ENCODE measurements at regions not wholly inside any gene's neighbourhood (a gene's known extent, or its start where the extent isn't known, plus 50 kb on each side); places are given as distances from the start of the nearest gene placed in this dataset.

DNA sequence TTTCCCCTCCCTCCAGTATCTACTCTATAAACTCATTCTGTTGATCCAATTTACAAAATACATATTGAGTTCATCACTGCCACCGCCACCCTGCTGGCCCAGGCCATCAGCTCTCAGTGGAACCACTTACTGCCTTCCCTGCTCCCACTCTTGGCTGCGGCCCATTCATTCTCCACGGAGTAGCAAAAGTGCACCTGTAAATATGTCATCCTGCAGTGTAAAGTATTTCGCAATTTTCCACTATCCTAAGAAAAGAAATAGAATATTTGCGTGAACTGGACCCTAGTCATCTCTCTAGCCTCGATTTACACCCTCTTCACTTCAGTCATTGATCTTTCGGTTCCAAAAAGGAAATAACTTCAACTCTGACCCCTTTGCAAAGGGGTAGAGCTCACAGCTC lies 258.3 kb upstream of the TFAP2D start:
- no peak for TF ChIP-seq ZFP3 (CRISPR knock-in tag; IDR thresholded peaks at IDR 0.05)
- TF ChIP-seq, protein P1, sequence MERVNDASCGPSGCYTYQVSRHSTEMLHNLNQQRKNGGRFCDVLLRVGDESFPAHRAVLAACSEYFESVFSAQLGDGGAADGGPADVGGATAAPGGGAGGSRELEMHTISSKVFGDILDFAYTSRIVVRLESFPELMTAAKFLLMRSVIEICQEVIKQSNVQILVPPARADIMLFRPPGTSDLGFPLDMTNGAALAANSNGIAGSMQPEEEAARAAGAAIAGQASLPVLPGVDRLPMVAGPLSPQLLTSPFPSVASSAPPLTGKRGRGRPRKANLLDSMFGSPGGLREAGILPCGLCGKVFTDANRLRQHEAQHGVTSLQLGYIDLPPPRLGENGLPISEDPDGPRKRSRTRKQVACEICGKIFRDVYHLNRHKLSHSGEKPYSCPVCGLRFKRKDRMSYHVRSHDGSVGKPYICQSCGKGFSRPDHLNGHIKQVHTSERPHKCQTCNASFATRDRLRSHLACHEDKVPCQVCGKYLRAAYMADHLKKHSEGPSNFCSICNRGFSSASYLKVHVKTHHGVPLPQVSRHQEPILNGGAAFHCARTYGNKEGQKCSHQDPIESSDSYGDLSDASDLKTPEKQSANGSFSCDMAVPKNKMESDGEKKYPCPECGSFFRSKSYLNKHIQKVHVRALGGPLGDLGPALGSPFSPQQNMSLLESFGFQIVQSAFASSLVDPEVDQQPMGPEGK (CRISPR knock-in tag; IDR thresholded peaks at IDR 0.05; ENCODE audit: borderline replicate concordance) = no peak
- no peak for TF ChIP-seq ZNF565 (CRISPR knock-in tag; conservative IDR thresholded peaks at IDR 0.05; ENCODE audit: low read depth)
- no peak for TF ChIP-seq ARNTL (CRISPR knock-in tag; IDR thresholded peaks at IDR 0.05; ENCODE audit: borderline replicate concordance, low read depth)
- TF ChIP-seq TOX (CRISPR knock-in tag; IDR thresholded peaks at IDR 0.05; ENCODE audit: borderline replicate concordance) = no peak
- TF ChIP-seq ISL1 (CRISPR knock-in tag; IDR thresholded peaks at IDR 0.05) = no peak
- TF ChIP-seq ZNF70 (CRISPR knock-in tag; IDR thresholded peaks at IDR 0.05) = no peak
- TF ChIP-seq, protein P2, sequence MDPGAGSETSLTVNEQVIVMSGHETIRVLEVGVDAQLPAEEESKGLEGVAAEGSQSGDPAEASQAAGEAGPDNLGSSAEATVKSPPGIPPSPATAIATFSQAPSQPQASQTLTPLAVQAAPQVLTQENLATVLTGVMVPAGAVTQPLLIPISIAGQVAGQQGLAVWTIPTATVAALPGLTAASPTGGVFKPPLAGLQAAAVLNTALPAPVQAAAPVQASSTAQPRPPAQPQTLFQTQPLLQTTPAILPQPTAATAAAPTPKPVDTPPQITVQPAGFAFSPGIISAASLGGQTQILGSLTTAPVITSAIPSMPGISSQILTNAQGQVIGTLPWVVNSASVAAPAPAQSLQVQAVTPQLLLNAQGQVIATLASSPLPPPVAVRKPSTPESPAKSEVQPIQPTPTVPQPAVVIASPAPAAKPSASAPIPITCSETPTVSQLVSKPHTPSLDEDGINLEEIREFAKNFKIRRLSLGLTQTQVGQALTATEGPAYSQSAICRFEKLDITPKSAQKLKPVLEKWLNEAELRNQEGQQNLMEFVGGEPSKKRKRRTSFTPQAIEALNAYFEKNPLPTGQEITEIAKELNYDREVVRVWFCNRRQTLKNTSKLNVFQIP (CRISPR knock-in tag; IDR thresholded peaks at IDR 0.05; ENCODE audit: borderline replicate concordance, low read depth) = no peak
- TF ChIP-seq TCF4 (CRISPR knock-in tag; IDR thresholded peaks at IDR 0.05; ENCODE audit: borderline replicate concordance) = no peak
- TF ChIP-seq RARB (CRISPR knock-in tag; IDR thresholded peaks at IDR 0.05) = no peak
- no peak for TF ChIP-seq CSDC2 (CRISPR knock-in tag; IDR thresholded peaks at IDR 0.05)
- TF ChIP-seq ESRRG (CRISPR knock-in tag; IDR thresholded peaks at IDR 0.05) = no peak

Measured in SK-N-SH treated with all-trans-retinoic acid at 6 μM for 48 hours (cell line).